ENCODE measurements at regions not wholly inside any gene's neighbourhood (a gene's known extent, or its start where the extent isn't known, plus 50 kb on each side); places are given as distances from the start of the nearest gene placed in this dataset.

- TF ChIP-seq CTCF (IDR thresholded peaks at IDR 0.05) (no peak), POLR2A (IDR thresholded peaks at IDR 0.05) (no peak), EP300 (IDR thresholded peaks at IDR 0.05) (no peak), POLR2AphosphoS5 (IDR thresholded peaks at IDR 0.05) (no peak)
Measured at GRCh38 chr6:145534989-145535388, 200.3 kb downstream of the EPM2A start.

All from upper lobe of left lung (tissue), 4 donors.